Kidney (tissue), 13 donors: ENCODE measurements at regions not wholly inside any gene's neighbourhood (a gene's known extent, or its start where the extent isn't known, plus 50 kb on each side); places are given as distances from the start of the nearest gene placed in this dataset.

Experiments
- DNase-seq, 5 donors: peaks; one replicate each; pipeline ENCODE4 v3.0.0-alpha.2; 2013 to 2020
- FAIRE-seq: peaks from 2 replicates; lab custom pipeline; 2012; peaks lifted over from hg19 to GRCh38; lab: Jason Lieb, UNC
- H3K27ac ChIP-seq, 2 donors: one replicate each; pipeline ENCODE4 v1.7.0; 2013; ENCODE audit warnings: low read depth in 2 of 2, low read length in 2 of 2, inconsistent platforms in 1 of 2
- H3K27me3 ChIP-seq: one replicate; pipeline ENCODE4 v1.7.1; 2013; ENCODE audit warnings: low read length, inconsistent platforms; ENCODE audit not compliant: control insufficient read depth, insufficient read depth
- H3K36me3 ChIP-seq, 3 donors: one replicate each; pipeline versions ENCODE4 v1.7.0 to v1.7.1; 2013; ENCODE audit warnings: low read length in 3 of 3, control low read depth in 1 of 3, inconsistent platforms in 1 of 3; ENCODE audit not compliant: insufficient read depth in 3 of 3, control insufficient read depth in 2 of 3
- H3K4me1 ChIP-seq, 3 donors: one replicate each; pipeline versions ENCODE4 v1.7.0 to v1.7.1; 2013; ENCODE audit warnings: low read length in 3 of 3, inconsistent platforms in 1 of 3, low read depth in 1 of 3; ENCODE audit not compliant: control insufficient read depth in 2 of 3, insufficient read depth in 2 of 3
- H3K4me3 ChIP-seq, 3 donors: one replicate each; pipeline versions ENCODE4 v1.7.0 to v1.8.1; 2013; ENCODE audit warnings: low read length in 3 of 3, control low read depth in 1 of 3, inconsistent platforms in 1 of 3
- H3K9ac ChIP-seq, 3 donors: one replicate each; pipeline versions ENCODE4 v1.7.0 to v1.7.1; 2013; ENCODE audit warnings: low read length in 3 of 3, control low read depth in 1 of 3, inconsistent platforms in 1 of 3
- H3K9me3 ChIP-seq, 3 donors: one replicate each; pipeline versions ENCODE4 v1.7.0 to v1.7.1; 2013; ENCODE audit warnings: low read length in 3 of 3, control low read depth in 1 of 3, inconsistent platforms in 1 of 3; ENCODE audit not compliant: control insufficient read depth in 2 of 3, insufficient read depth in 1 of 3
- CTCF ChIP-seq: IDR thresholded peaks from 3 replicates; pipeline ENCODE4 v1.5.1; 2012; ENCODE audit warnings: mild to moderate bottlenecking, moderate library complexity, borderline replicate concordance; ENCODE audit not compliant: insufficient read depth; ENCODE audit errors: extremely low read depth
- intact Hi-C: fragments of 100-400 bp; cut with DNase I; formaldehyde crosslinking; loops from one replicate; pipeline ENCODE4 v1.11.1; 2022
- donor health status: control.
- donor health status: control.
- donor health status: control.
- donor health status: control.
- donor health status: control.
- donor health status: DM: yes; HTN: yes; CAD: no.
- donor health status: Normal renal cell carcinoma (clear cell type).

GRCh38 chr3:90043287-90043686 is 935.9 kb downstream of the EPHA3 start:
- no peak for DNase-seq

GRCh38 chr3:90044084-90044816 is 936.8 kb downstream of the EPHA3 start:
- DNase-seq (no peak), FAIRE-seq (peak; percentile 32)
- no peaks in the 10 kb centered on the region for H3K4me1 ChIP-seq
- intact Hi-C loops, result no loop called here
- H3K9ac ChIP-seq, result no peak overlapping the region
- no peaks in the 10 kb centered on the region for H3K36me3 ChIP-seq
- H3K4me3 ChIP-seq, result no peak overlapping the region
- H3K27me3 ChIP-seq, result no peaks in the 10 kb centered on the region
- H3K9me3 ChIP-seq, result no peaks in the 10 kb centered on the region
- H3K27ac ChIP-seq, result no peak overlapping the region
- TF ChIP-seq CTCF, result no peak

More at GRCh38 chr3:90043287-90043686, 935.9 kb downstream of the EPHA3 start:
- H3K36me3 ChIP-seq, result no peaks in the 10 kb centered on the region
- TF ChIP-seq CTCF, result no peak
- intact Hi-C loops, result no loop called here
- FAIRE-seq, result no peak
- H3K9me3 ChIP-seq, result no peaks in the 10 kb centered on the region
- H3K4me1 ChIP-seq, result no peaks in the 10 kb centered on the region
- H3K27me3 ChIP-seq, result no peaks in the 10 kb centered on the region
- H3K27ac ChIP-seq, result no peak overlapping the region
- no peak overlapping the region for H3K4me3 ChIP-seq
- H3K9ac ChIP-seq, result no peak overlapping the region

- no peak for FAIRE-seq
- intact Hi-C loops, result no loop called here
Measured at GRCh38 chr3:90052425-90052950, 945.1 kb downstream of the EPHA3 start.

More at GRCh38 chr3:90052425-90052950, 945.1 kb downstream of the EPHA3 start:
- Histone ChIP-seq H3K27me3 (no peaks in the 10 kb centered on the region), H3K4me3 (no peak overlapping the region), H3K4me1 (no peaks in the 10 kb centered on the region), H3K9me3 (no peaks in the 10 kb centered on the region), H3K27ac (no peak overlapping the region), H3K36me3 (no peaks in the 10 kb centered on the region), H3K9ac (no peak overlapping the region)
- no peak for TF ChIP-seq CTCF
- peak in 1 of 5 donors; percentile 13 for DNase-seq
